ENCODE measurements at regions not wholly inside any gene's neighbourhood (a gene's known extent, or its start where the extent isn't known, plus 50 kb on each side); places are given as distances from the start of the nearest gene placed in this dataset.

DNA sequence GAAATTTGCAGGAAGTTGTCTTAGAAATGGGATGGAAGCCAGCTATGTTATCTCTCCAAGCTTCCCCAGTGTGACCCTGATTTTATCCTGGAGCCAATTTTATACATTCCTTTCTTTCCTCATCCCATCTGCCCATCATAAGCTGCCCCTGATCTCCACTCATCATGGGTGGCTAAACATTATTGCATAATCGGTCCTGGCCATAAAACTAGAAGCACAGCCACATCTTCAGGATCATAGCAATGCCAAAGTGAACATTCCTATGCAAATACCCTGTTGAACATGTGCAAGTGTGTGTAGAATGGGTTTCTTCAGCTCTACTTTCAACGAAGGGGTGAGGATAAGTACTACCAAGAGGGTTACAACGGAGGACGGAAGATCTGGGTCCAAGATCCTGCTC is 50.6 kb upstream of the COG2 start:
- Mint-ChIP-seq H3K9me3 (peaks cover 5% of the 10 kb centered on the region), H3K4me3 (no peak overlapping the region), H3K36me3 (no peaks in the 10 kb centered on the region), H3K4me1 (no peaks in the 10 kb centered on the region), H3K27ac (no peak overlapping the region), H3K27me3 (ENCODE audit: low read depth) (peaks cover 54% of the 10 kb centered on the region)
- no peak for DNase-seq (ENCODE audit: low spot score in 2 of 2, unreplicated experiment in 2 of 2)
- TF ChIP-seq, protein P1, sequence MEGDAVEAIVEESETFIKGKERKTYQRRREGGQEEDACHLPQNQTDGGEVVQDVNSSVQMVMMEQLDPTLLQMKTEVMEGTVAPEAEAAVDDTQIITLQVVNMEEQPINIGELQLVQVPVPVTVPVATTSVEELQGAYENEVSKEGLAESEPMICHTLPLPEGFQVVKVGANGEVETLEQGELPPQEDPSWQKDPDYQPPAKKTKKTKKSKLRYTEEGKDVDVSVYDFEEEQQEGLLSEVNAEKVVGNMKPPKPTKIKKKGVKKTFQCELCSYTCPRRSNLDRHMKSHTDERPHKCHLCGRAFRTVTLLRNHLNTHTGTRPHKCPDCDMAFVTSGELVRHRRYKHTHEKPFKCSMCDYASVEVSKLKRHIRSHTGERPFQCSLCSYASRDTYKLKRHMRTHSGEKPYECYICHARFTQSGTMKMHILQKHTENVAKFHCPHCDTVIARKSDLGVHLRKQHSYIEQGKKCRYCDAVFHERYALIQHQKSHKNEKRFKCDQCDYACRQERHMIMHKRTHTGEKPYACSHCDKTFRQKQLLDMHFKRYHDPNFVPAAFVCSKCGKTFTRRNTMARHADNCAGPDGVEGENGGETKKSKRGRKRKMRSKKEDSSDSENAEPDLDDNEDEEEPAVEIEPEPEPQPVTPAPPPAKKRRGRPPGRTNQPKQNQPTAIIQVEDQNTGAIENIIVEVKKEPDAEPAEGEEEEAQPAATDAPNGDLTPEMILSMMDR (IDR thresholded peaks at IDR 0.05; ENCODE audit: unreplicated experiment): no peak

DNA sequence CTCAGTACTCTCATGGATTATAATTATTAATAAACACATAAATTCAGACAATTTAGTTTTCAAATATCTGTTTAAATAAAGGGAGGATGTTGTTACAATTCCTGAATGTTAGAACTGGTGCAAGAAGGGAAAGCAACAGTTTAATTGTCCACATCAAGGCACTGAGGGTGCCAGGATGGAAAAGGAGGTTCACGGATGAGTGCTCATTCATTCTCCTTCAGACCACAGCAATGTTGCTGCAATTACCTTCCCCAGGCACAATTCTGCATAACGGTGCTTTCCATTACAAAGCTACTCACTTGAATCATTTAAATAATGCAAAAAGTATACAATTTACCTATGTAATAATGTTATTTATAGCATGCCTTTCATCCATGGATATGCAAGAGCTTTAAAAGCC is 52.3 kb upstream of the COG2 start:
- Mint-ChIP-seq H3K27ac (no peak overlapping the region), H3K4me1 (no peaks in the 10 kb centered on the region), H3K9me3 (peaks cover 7% of the 10 kb centered on the region), H3K27me3 (ENCODE audit: low read depth) (peaks cover 49% of the 10 kb centered on the region), H3K4me3 (no peak overlapping the region), H3K36me3 (no peaks in the 10 kb centered on the region)
- TF ChIP-seq, protein P1 (IDR thresholded peaks at IDR 0.05; ENCODE audit: unreplicated experiment): no peak
- DNase-seq (ENCODE audit: low spot score in 2 of 2, unreplicated experiment in 2 of 2): no peak

DNA sequence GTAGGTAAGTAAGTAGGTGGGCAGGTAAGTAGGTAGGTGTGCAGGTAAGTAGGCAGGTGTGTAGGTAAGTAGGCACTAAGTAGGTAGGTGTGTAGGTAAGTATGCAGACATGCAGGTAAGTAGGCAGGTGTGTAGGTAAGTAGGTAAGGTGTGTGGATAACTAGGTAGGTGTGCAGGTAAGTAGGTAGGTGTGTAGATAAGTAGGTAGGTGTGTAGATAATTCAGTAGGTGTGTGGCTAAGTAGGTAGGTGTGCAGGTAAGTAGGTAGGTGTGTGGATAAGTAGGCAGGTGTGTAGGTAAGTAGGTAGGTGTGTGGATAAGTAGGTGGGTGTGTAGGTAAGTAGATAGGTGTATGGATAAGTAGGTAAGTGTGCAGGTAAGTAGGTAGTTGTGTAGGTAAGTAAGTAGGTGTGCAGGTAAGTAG is 53.9 kb upstream of the COG2 start:
- H3K36me3 Mint-ChIP-seq: no peaks in the 10 kb centered on the region
- no peak for DNase-seq (ENCODE audit: low spot score in 2 of 2, unreplicated experiment in 2 of 2)
- peaks cover 8% of the 10 kb centered on the region for H3K9me3 Mint-ChIP-seq
- H3K27ac Mint-ChIP-seq: no peak overlapping the region
- H3K4me1 Mint-ChIP-seq: no peaks in the 10 kb centered on the region
- TF ChIP-seq, protein P1 (IDR thresholded peaks at IDR 0.05; ENCODE audit: unreplicated experiment): no peak
- no peak overlapping the region for H3K4me3 Mint-ChIP-seq
- peaks cover 48% of the 10 kb centered on the region for H3K27me3 Mint-ChIP-seq (ENCODE audit: low read depth)

DNA sequence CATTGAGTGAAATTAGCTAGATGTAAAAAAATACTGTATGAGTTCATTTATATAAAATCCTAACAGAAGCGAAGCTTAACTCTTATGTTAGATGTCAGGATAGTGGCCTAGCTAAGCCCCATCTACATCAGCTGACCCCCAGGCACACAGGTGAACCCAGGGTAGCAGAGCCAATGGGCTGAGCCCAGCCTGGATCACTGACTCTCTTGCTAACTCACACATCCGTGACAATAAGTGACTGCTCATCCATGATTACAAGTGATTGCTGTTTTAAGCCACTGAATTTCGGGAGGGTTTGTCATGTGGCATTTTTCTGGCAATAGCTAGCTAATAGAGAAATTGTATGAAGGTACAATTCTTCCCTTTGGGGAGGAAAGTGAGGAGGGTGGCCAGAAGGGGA is 55.2 kb upstream of the COG2 start:
- DNase-seq (ENCODE audit: low spot score in 2 of 2, unreplicated experiment in 2 of 2): no peak
- Mint-ChIP-seq H3K27me3 (ENCODE audit: low read depth) (peaks cover 51% of the 10 kb centered on the region), H3K4me1 (no peaks in the 10 kb centered on the region), H3K36me3 (no peaks in the 10 kb centered on the region), H3K9me3 (peaks cover 6% of the 10 kb centered on the region), H3K27ac (no peak overlapping the region), H3K4me3 (no peak overlapping the region)
- TF ChIP-seq, protein P1 (IDR thresholded peaks at IDR 0.05; ENCODE audit: unreplicated experiment): no peak

DNA sequence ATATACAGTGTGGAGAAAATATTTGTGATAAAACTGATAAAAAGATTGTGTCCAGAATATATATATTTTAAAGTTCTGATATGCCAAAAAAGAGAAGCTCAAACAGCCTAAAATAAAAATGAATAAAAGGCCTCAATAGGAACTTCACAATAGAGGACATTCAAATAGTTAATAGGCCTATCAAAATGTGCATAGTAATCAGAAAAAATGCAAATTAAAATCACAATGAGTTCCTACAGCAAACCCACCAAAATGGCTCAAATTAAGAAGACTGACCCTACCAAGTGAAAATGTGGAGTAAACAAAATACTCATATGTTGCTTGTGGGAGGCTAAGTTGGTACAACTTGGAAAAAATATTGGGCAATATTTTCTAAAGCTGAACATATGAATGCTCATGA is 57.6 kb upstream of the COG2 start:
- Mint-ChIP-seq H3K4me3 (no peak overlapping the region), H3K27me3 (ENCODE audit: low read depth) (peaks cover 52% of the 10 kb centered on the region), H3K27ac (no peak overlapping the region), H3K9me3 (peaks cover 9% of the 10 kb centered on the region), H3K36me3 (no peaks in the 10 kb centered on the region), H3K4me1 (no peaks in the 10 kb centered on the region)
- DNase-seq (ENCODE audit: low spot score in 2 of 2, unreplicated experiment in 2 of 2): no peak
- TF ChIP-seq, protein P1 (IDR thresholded peaks at IDR 0.05; ENCODE audit: unreplicated experiment): no peak

DNA sequence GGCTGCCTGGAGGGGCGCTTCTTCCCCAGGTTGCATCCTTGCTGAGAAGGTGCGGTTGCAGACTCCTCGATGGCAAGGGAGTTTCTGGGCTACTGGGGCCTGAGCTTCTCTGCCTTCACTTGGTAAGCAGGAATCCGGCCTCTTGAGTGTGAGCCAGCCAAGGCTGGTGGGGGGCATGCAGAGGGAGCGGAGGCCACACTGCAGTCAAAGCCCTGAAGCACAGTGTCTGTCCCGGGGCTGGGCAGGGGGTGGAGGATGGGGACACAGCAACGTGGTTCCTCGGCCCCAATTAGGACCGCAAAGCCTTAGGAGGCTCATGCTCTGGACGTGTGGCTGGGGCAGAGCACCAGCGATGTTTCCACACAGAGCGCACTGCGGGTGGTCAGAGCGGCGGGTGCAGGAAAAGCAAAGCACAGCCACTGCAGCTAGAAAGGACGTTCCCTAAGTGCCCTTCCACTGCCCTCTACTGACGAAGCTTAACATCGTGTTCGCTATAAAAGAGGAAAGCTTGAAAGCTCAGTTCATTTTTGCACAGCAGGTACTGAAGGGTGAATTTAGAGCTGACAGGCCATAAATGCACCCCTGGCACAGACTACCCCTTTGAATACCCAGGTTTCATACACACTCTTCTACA is 60.7 kb upstream of the COG2 start:
- Mint-ChIP-seq H3K27ac (no peak overlapping the region), H3K36me3 (no peaks in the 10 kb centered on the region), H3K27me3 (ENCODE audit: low read depth) (peaks cover 53% of the 10 kb centered on the region), H3K9me3 (peaks cover 9% of the 10 kb centered on the region), H3K4me3 (no peak overlapping the region), H3K4me1 (no peaks in the 10 kb centered on the region)
- DNase-seq (ENCODE audit: low spot score in 2 of 2, unreplicated experiment in 2 of 2): no peak
- TF ChIP-seq, protein P1 (IDR thresholded peaks at IDR 0.05; ENCODE audit: unreplicated experiment): no peak

Measured in mesothelial cell of epicardium (in vitro differentiated cells).